Skeletal muscle satellite cell (primary cell): ENCODE measurements at regions not wholly inside any gene's neighbourhood (a gene's known extent, or its start where the extent isn't known, plus 50 kb on each side); places are given as distances from the start of the nearest gene placed in this dataset.
A peak's percentile ranks its signal among the peaks of the same experiment; 100 is the strongest.

ENCODE experiments used
- H3K27me3 ChIP-seq: 2 replicates; pipeline ENCODE4 v1.7.0; 2013; ENCODE audit warnings: low read length; ENCODE audit not compliant: control insufficient read depth, insufficient read depth
- H3K36me3 ChIP-seq: 2 replicates; pipeline ENCODE4 v1.7.0; 2013; ENCODE audit warnings: mild to moderate bottlenecking, control low read depth, low read length; ENCODE audit not compliant: insufficient read depth
- H3K4me1 ChIP-seq: 2 replicates; pipeline ENCODE4 v1.7.0; 2013; ENCODE audit warnings: low read length; ENCODE audit not compliant: control insufficient read depth, insufficient read depth
- H3K4me2 ChIP-seq: 2 replicates; pipeline ENCODE4 v1.7.0; 2013; ENCODE audit warnings: mild to moderate bottlenecking, low read length
- H3K4me3 ChIP-seq: 2 replicates; pipeline ENCODE4 v1.7.0; 2013; ENCODE audit warnings: low read length
- H3K9ac ChIP-seq: 2 replicates; pipeline ENCODE4 v1.7.0; 2013; ENCODE audit warnings: mild to moderate bottlenecking, low read depth, low read length, moderate library complexity
- H3K9me3 ChIP-seq: replicated peaks from 2 replicates; pipeline ENCODE4 v1.7.0; 2013; ENCODE audit warnings: mild to moderate bottlenecking, control low read depth, low read length

- Histone ChIP-seq H3K4me3 (no peak overlapping the region), H3K9me3 (no peaks in the 10 kb centered on the region), H3K27me3 (no peaks in the 10 kb centered on the region), H3K36me3 (no peaks in the 10 kb centered on the region), H3K4me1 (peaks cover 32% of the 10 kb centered on the region), H3K9ac (peak overlapping the region; percentile 39), H3K4me2 (peak overlapping the region; percentile 57)
These were observed 350.8 kb upstream of the PTBP2 start for GRCh38 chr1:96370757-96371156.

GRCh38 chr1:96372881-96373280 is 348.7 kb upstream of the PTBP2 start:
- H3K27me3 ChIP-seq = no peaks in the 10 kb centered on the region
- no peaks in the 10 kb centered on the region for H3K9me3 ChIP-seq
- no peaks in the 10 kb centered on the region for H3K36me3 ChIP-seq
- H3K9ac ChIP-seq = no peak overlapping the region
- H3K4me3 ChIP-seq = no peak overlapping the region
- H3K4me1 ChIP-seq = peaks cover 23% of the 10 kb centered on the region
- no peak overlapping the region for H3K4me2 ChIP-seq

GRCh38 chr1:96374076-96374762 is 347.4 kb upstream of the PTBP2 start:
- H3K4me3 ChIP-seq = no peak overlapping the region
- H3K4me2 ChIP-seq = no peak overlapping the region
- H3K36me3 ChIP-seq = no peaks in the 10 kb centered on the region
- no peaks in the 10 kb centered on the region for H3K27me3 ChIP-seq
- H3K4me1 ChIP-seq = peaks cover 23% of the 10 kb centered on the region
- no peaks in the 10 kb centered on the region for H3K9me3 ChIP-seq
- no peak overlapping the region for H3K9ac ChIP-seq

GRCh38 chr1:96376846-96377245 is 344.7 kb upstream of the PTBP2 start:
- Histone ChIP-seq H3K9ac (no peak overlapping the region), H3K9me3 (no peaks in the 10 kb centered on the region), H3K27me3 (no peaks in the 10 kb centered on the region), H3K4me2 (no peak overlapping the region), H3K36me3 (no peaks in the 10 kb centered on the region), H3K4me3 (no peak overlapping the region), H3K4me1 (peaks cover 10% of the 10 kb centered on the region)

- no peak overlapping the region for H3K9ac ChIP-seq
- no peak overlapping the region for H3K4me3 ChIP-seq
- H3K36me3 ChIP-seq = no peaks in the 10 kb centered on the region
- H3K27me3 ChIP-seq = no peaks in the 10 kb centered on the region
- H3K4me1 ChIP-seq = peaks cover 11% of the 10 kb centered on the region
- H3K9me3 ChIP-seq = no peaks in the 10 kb centered on the region
- H3K4me2 ChIP-seq = no peak overlapping the region
These were observed 337.0 kb upstream of the PTBP2 start for GRCh38 chr1:96384611-96385010.

GRCh38 chr1:96387785-96388184 is 333.8 kb upstream of the PTBP2 start:
- Histone ChIP-seq H3K9me3 (no peaks in the 10 kb centered on the region), H3K4me2 (no peak overlapping the region), H3K4me3 (no peak overlapping the region), H3K4me1 (peaks cover 12% of the 10 kb centered on the region), H3K27me3 (no peaks in the 10 kb centered on the region), H3K9ac (no peak overlapping the region), H3K36me3 (no peaks in the 10 kb centered on the region)

GRCh38 chr1:96388421-96389310 is 332.9 kb upstream of the PTBP2 start:
- Histone ChIP-seq H3K4me3 (no peak overlapping the region), H3K4me2 (peak overlapping the region; percentile 30), H3K9me3 (no peaks in the 10 kb centered on the region), H3K9ac (no peak overlapping the region), H3K36me3 (no peaks in the 10 kb centered on the region), H3K4me1 (peaks cover 12% of the 10 kb centered on the region), H3K27me3 (no peaks in the 10 kb centered on the region)

GRCh38 chr1:96400089-96400488 is 321.5 kb upstream of the PTBP2 start:
- Histone ChIP-seq H3K27me3 (no peaks in the 10 kb centered on the region), H3K9ac (no peak overlapping the region), H3K9me3 (no peaks in the 10 kb centered on the region), H3K4me3 (no peak overlapping the region), H3K4me1 (no peaks in the 10 kb centered on the region), H3K36me3 (no peaks in the 10 kb centered on the region), H3K4me2 (no peak overlapping the region)

- H3K4me2 ChIP-seq = no peak overlapping the region
- H3K9ac ChIP-seq = no peak overlapping the region
- H3K36me3 ChIP-seq = no peaks in the 10 kb centered on the region
- no peaks in the 10 kb centered on the region for H3K9me3 ChIP-seq
- no peaks in the 10 kb centered on the region for H3K4me1 ChIP-seq
- H3K27me3 ChIP-seq = peaks cover 16% of the 10 kb centered on the region
- no peak overlapping the region for H3K4me3 ChIP-seq
These were observed 312.5 kb upstream of the PTBP2 start for GRCh38 chr1:96409087-96409486.

GRCh38 chr1:96409689-96410088 is 311.9 kb upstream of the PTBP2 start:
- H3K9ac ChIP-seq = no peak overlapping the region
- no peaks in the 10 kb centered on the region for H3K9me3 ChIP-seq
- H3K27me3 ChIP-seq = peaks cover 16% of the 10 kb centered on the region
- H3K4me1 ChIP-seq = no peaks in the 10 kb centered on the region
- no peaks in the 10 kb centered on the region for H3K36me3 ChIP-seq
- no peak overlapping the region for H3K4me2 ChIP-seq
- no peak overlapping the region for H3K4me3 ChIP-seq

GRCh38 chr1:96411006-96411405 is 310.6 kb upstream of the PTBP2 start:
- Histone ChIP-seq H3K27me3 (peaks cover 16% of the 10 kb centered on the region), H3K4me3 (no peak overlapping the region), H3K4me2 (no peak overlapping the region), H3K9me3 (no peaks in the 10 kb centered on the region), H3K9ac (no peak overlapping the region), H3K4me1 (peaks cover 4% of the 10 kb centered on the region), H3K36me3 (no peaks in the 10 kb centered on the region)
